HG02678 (cell line): ENCODE measurements at regions not wholly inside any gene's neighbourhood (a gene's known extent, or its start where the extent isn't known, plus 50 kb on each side); places are given as distances from the start of the nearest gene placed in this dataset.

ENCODE experiments used
- ATAC-seq: cut with Tn5 transposase; IDR thresholded peaks from one replicate; pipeline ENCODE4 v1.9.1; 2021; ENCODE audit warnings: mild to moderate bottlenecking, moderate library complexity; ENCODE audit not compliant: unreplicated experiment

- ATAC-seq = peak; percentile 59
Observed at GRCh38 chr10:52853704-52854103, 81.1 kb upstream of the MBL2 start.

DNA sequence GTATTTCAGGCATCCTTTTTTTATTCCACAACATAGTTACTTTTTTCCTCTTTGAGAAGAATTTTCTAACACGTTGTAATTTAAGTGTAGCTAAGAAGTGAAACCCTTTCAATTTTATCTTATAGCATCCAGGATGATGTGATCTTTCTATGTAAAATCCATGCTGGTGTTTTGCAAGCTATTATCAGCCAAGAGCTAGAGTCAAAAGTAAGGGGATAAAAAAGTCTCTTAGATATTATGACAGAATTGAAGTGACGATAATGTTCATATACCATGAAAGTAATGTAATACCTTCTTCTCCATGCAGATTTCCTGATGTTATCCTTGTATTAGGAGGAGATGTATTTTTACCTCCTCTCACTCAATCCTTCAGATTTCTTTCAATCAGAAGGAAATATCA, 64.2 kb upstream of the MBL2 start:
- ATAC-seq = no peak
